CD4-positive, alpha-beta memory T cell (primary cell): ENCODE measurements at regions not wholly inside any gene's neighbourhood (a gene's known extent, or its start where the extent isn't known, plus 50 kb on each side); places are given as distances from the start of the nearest gene placed in this dataset.

Experiments
- CTCF ChIA-PET: fragments of 350-600 bp; sonication (Branson Sonifier 250); formaldehyde crosslinking; loops from one replicate; lab custom pipeline; 2021; ENCODE audit warnings: inconsistent platforms; ENCODE audit not compliant: partially characterized antibody; lab: Charles Lee
- POLR2A ChIA-PET: fragments of 350-600 bp; sonication (Branson Sonifier 250); formaldehyde crosslinking; loops from one replicate; lab custom pipeline; 2021; ENCODE audit not compliant: partially characterized antibody; lab: Charles Lee
- DNase-seq, 5 donors: peaks; one replicate each; pipeline versions ENCODE4 v3.0.0 to v3.0.0-alpha.2; 2020 to 2022; ENCODE audit warnings: mixed read lengths in 1 of 5
- H3K27ac ChIP-seq: one replicate; pipeline ENCODE4 v1.7.0; 2013; ENCODE audit warnings: low read depth, low read length
- H3K27me3 ChIP-seq: 2 replicates; pipeline ENCODE4 v1.7.0; 2013; ENCODE audit warnings: mild to moderate bottlenecking, low read length, moderate library complexity; ENCODE audit not compliant: insufficient read depth
- H3K36me3 ChIP-seq: 2 replicates; pipeline ENCODE4 v1.7.0; 2013; ENCODE audit warnings: mild to moderate bottlenecking, low read length, moderate library complexity; ENCODE audit not compliant: insufficient read depth
- H3K4me1 ChIP-seq: 2 replicates; pipeline ENCODE4 v1.7.0; 2013; ENCODE audit warnings: mild to moderate bottlenecking, low read length, moderate library complexity; ENCODE audit not compliant: insufficient read depth
- H3K4me3 ChIP-seq, 2 donors: one replicate each; pipeline ENCODE4 v1.7.0; 2013; ENCODE audit warnings: low read length in 2 of 2, mild to moderate bottlenecking in 1 of 2
- H3K9me3 ChIP-seq, 2 donors: one replicate each; pipeline ENCODE4 v1.7.0; 2013; ENCODE audit warnings: low read length in 2 of 2, control low read depth in 1 of 2; ENCODE audit not compliant: control insufficient read depth in 1 of 2
- H3K27ac Mint-ChIP-seq, 7 donors: one replicate each; pipeline ENCODE4 v1.8.0; 2020 to 2021; ENCODE audit warnings: mixed read lengths in 7 of 7, mild to moderate bottlenecking in 6 of 7, inconsistent platforms in 3 of 7, moderate library complexity in 3 of 7
- H3K27me3 Mint-ChIP-seq, 2 donors: one replicate each; pipeline ENCODE4 v1.8.0; 2020 to 2021; ENCODE audit warnings: mixed read lengths in 2 of 2
- H3K36me3 Mint-ChIP-seq, 2 donors: one replicate each; pipeline ENCODE4 v1.8.0; 2020 to 2021; ENCODE audit warnings: mixed read lengths in 2 of 2, inconsistent platforms in 1 of 2, mild to moderate bottlenecking in 1 of 2
- H3K4me1 Mint-ChIP-seq, 4 donors: one replicate each; pipeline ENCODE4 v1.8.0; 2020 to 2021; ENCODE audit warnings: mixed read lengths in 4 of 4, mild to moderate bottlenecking in 1 of 4
- H3K4me3 Mint-ChIP-seq, 8 donors: one replicate each; pipeline ENCODE4 v1.8.0; 2020 to 2021; ENCODE audit warnings: mixed read lengths in 8 of 8, mild to moderate bottlenecking in 7 of 8, moderate library complexity in 6 of 8, inconsistent platforms in 3 of 8
- H3K9me3 Mint-ChIP-seq, 8 donors: one replicate each; pipeline ENCODE4 v1.8.0; 2020 to 2021; ENCODE audit warnings: mixed read lengths in 8 of 8, mild to moderate bottlenecking in 5 of 8, inconsistent platforms in 3 of 8, moderate library complexity in 1 of 8
- intact Hi-C: fragments of 100-400 bp; cut with micrococcal nuclease; formaldehyde crosslinking; loops from one replicate; pipeline ENCODE4 v1.15.1; 2023

GRCh38 chr16:79668502-79668901, 68.0 kb upstream of the MAF start:
- ChIA-PET CTCF (no interaction called here), POLR2A (no interaction called here)
- intact Hi-C loops: no loop called here
- DNase-seq: no peak
- no peak overlapping the region for H3K4me3 ChIP-seq
- no peaks in the 10 kb centered on the region for H3K27me3 ChIP-seq
- no peak overlapping the region for H3K27ac ChIP-seq
- H3K27ac Mint-ChIP-seq: no peak overlapping the region
- H3K4me3 Mint-ChIP-seq: no peak overlapping the region
- peaks cover 0 to 1% of the 10 kb centered on the region in 2 donors for H3K27me3 Mint-ChIP-seq
- H3K4me1 ChIP-seq: no peaks in the 10 kb centered on the region
- peaks cover 0 to 17% (median 4%) of the 10 kb centered on the region in 8 donors for H3K9me3 Mint-ChIP-seq
- H3K9me3 ChIP-seq: no peaks in the 10 kb centered on the region
- H3K4me1 Mint-ChIP-seq: no peaks in the 10 kb centered on the region
- no peaks in the 10 kb centered on the region for H3K36me3 ChIP-seq
- no peaks in the 10 kb centered on the region for H3K36me3 Mint-ChIP-seq

- Histone ChIP-seq H3K4me1 (no peaks in the 10 kb centered on the region), H3K36me3 (no peaks in the 10 kb centered on the region), H3K27me3 (no peaks in the 10 kb centered on the region), H3K9me3 (no peaks in the 10 kb centered on the region), H3K4me3 (no peak overlapping the region), H3K27ac (no peak overlapping the region)
- no peaks in the 10 kb centered on the region for H3K4me1 Mint-ChIP-seq
- ChIA-PET CTCF (no interaction called here), POLR2A (no interaction called here)
- intact Hi-C loops: no loop called here
- H3K27ac Mint-ChIP-seq: no peak overlapping the region
- H3K36me3 Mint-ChIP-seq: no peaks in the 10 kb centered on the region
- H3K27me3 Mint-ChIP-seq: peaks cover 0 to 1% of the 10 kb centered on the region in 2 donors
- H3K9me3 Mint-ChIP-seq: peaks cover 0 to 17% (median 6%) of the 10 kb centered on the region in 8 donors
- DNase-seq: no peak
- no peak overlapping the region for H3K4me3 Mint-ChIP-seq
Observed at GRCh38 chr16:79665970-79666369, 65.4 kb upstream of the MAF start.

- Mint-ChIP-seq H3K27ac (no peak overlapping the region), H3K4me3 (no peak overlapping the region), H3K9me3 (peaks cover 0 to 11% (median 4%) of the 10 kb centered on the region in 8 donors), H3K27me3 (peaks cover 0 to 1% of the 10 kb centered on the region in 2 donors), H3K36me3 (no peaks in the 10 kb centered on the region), H3K4me1 (no peaks in the 10 kb centered on the region)
- ChIA-PET CTCF (no interaction called here), POLR2A (no interaction called here)
- Histone ChIP-seq H3K4me3 (no peak overlapping the region), H3K27me3 (no peaks in the 10 kb centered on the region), H3K9me3 (no peaks in the 10 kb centered on the region), H3K27ac (no peak overlapping the region), H3K4me1 (no peaks in the 10 kb centered on the region), H3K36me3 (no peaks in the 10 kb centered on the region)
- intact Hi-C loops: no loop called here
- DNase-seq: no peak
Observed at GRCh38 chr16:79664407-79664806, 63.9 kb upstream of the MAF start.

GRCh38 chr16:79662669-79663313, 62.3 kb upstream of the MAF start:
- ChIA-PET CTCF (no interaction called here), POLR2A (interaction anchor here (1.3 kb wide), 1 partner anchor 61 kb away, joined by 5 read pairs; no protein-coding TSS in a partner anchor)
- Mint-ChIP-seq H3K4me3 (no peak overlapping the region), H3K27ac (no peak overlapping the region), H3K9me3 (peaks cover 0 to 3% (median 0%) of the 10 kb centered on the region in 8 donors), H3K27me3 (no peaks in the 10 kb centered on the region), H3K36me3 (no peaks in the 10 kb centered on the region), H3K4me1 (no peaks in the 10 kb centered on the region)
- Histone ChIP-seq H3K27me3 (no peaks in the 10 kb centered on the region), H3K4me3 (no peak overlapping the region), H3K4me1 (no peaks in the 10 kb centered on the region), H3K27ac (no peak overlapping the region), H3K9me3 (no peaks in the 10 kb centered on the region), H3K36me3 (no peaks in the 10 kb centered on the region)
- intact Hi-C loops: no loop called here
- DNase-seq: no peak

GRCh38 chr16:79662122-79662521, 61.6 kb upstream of the MAF start:
- no peaks in the 10 kb centered on the region for H3K9me3 ChIP-seq
- H3K36me3 ChIP-seq: no peaks in the 10 kb centered on the region
- H3K9me3 Mint-ChIP-seq: peaks cover 0 to 3% (median 0%) of the 10 kb centered on the region in 8 donors
- H3K4me3 ChIP-seq: no peak overlapping the region
- no peaks in the 10 kb centered on the region for H3K36me3 Mint-ChIP-seq
- H3K4me1 Mint-ChIP-seq: no peaks in the 10 kb centered on the region
- H3K27me3 ChIP-seq: no peaks in the 10 kb centered on the region
- H3K27me3 Mint-ChIP-seq: no peaks in the 10 kb centered on the region
- ChIA-PET CTCF (no interaction called here), POLR2A (interaction anchor here (1.3 kb wide), 1 partner anchor 60 kb away, joined by 5 read pairs; no protein-coding TSS in a partner anchor)
- no peak overlapping the region for H3K4me3 Mint-ChIP-seq
- intact Hi-C loops: no loop called here
- no peak overlapping the region for H3K27ac Mint-ChIP-seq
- no peak for DNase-seq
- no peaks in the 10 kb centered on the region for H3K4me1 ChIP-seq
- H3K27ac ChIP-seq: no peak overlapping the region

GRCh38 chr16:79661578-79661977, 61.0 kb upstream of the MAF start:
- CTCF ChIA-PET: no interaction called here
- POLR2A ChIA-PET: no interaction called here
- H3K4me3 ChIP-seq: no peak overlapping the region
- Mint-ChIP-seq H3K27ac (peak overlapping the region in 1 of 7 donors; percentile 14), H3K27me3 (no peaks in the 10 kb centered on the region), H3K9me3 (peaks cover 0 to 3% (median 0%) of the 10 kb centered on the region in 8 donors), H3K4me1 (no peaks in the 10 kb centered on the region), H3K4me3 (no peak overlapping the region), H3K36me3 (no peaks in the 10 kb centered on the region)
- H3K4me1 ChIP-seq: no peaks in the 10 kb centered on the region
- intact Hi-C loops: no loop called here
- H3K27ac ChIP-seq: no peak overlapping the region
- H3K27me3 ChIP-seq: no peaks in the 10 kb centered on the region
- no peaks in the 10 kb centered on the region for H3K36me3 ChIP-seq
- DNase-seq: no peak
- H3K9me3 ChIP-seq: no peaks in the 10 kb centered on the region

- Histone ChIP-seq H3K36me3 (no peaks in the 10 kb centered on the region), H3K9me3 (no peaks in the 10 kb centered on the region), H3K27me3 (no peaks in the 10 kb centered on the region), H3K4me3 (no peak overlapping the region), H3K27ac (no peak overlapping the region), H3K4me1 (no peaks in the 10 kb centered on the region)
- Mint-ChIP-seq H3K27ac (peak overlapping the region in 1 of 7 donors; percentile 16), H3K27me3 (no peaks in the 10 kb centered on the region), H3K36me3 (no peaks in the 10 kb centered on the region), H3K9me3 (peaks cover 0 to 3% (median 0%) of the 10 kb centered on the region in 8 donors), H3K4me3 (no peak overlapping the region), H3K4me1 (no peaks in the 10 kb centered on the region)
- ChIA-PET POLR2A (no interaction called here), CTCF (no interaction called here)
- intact Hi-C loops: no loop called here
- DNase-seq: no peak
Observed at GRCh38 chr16:79659344-79659743, 58.8 kb upstream of the MAF start.
